Fibroblast of villous mesenchyme (primary cell): ENCODE measurements at regions not wholly inside any gene's neighbourhood (a gene's known extent, or its start where the extent isn't known, plus 50 kb on each side); places are given as distances from the start of the nearest gene placed in this dataset.

Experiments
- DNase-seq: peaks from one replicate; pipeline ENCODE4 v3.0.0-alpha.2; 2010; ENCODE audit warnings: low read depth
- H3K4me3 ChIP-seq: 2 replicates; pipeline ENCODE4 v1.5.1; 2011; ENCODE audit warnings: low read depth, mild to moderate bottlenecking, low read length
- CTCF ChIP-seq: IDR thresholded peaks from 2 replicates; pipeline ENCODE4 v1.5.1; 2012; ENCODE audit warnings: low read depth, mild to moderate bottlenecking, low read length; ENCODE audit not compliant: insufficient read depth

DNA sequence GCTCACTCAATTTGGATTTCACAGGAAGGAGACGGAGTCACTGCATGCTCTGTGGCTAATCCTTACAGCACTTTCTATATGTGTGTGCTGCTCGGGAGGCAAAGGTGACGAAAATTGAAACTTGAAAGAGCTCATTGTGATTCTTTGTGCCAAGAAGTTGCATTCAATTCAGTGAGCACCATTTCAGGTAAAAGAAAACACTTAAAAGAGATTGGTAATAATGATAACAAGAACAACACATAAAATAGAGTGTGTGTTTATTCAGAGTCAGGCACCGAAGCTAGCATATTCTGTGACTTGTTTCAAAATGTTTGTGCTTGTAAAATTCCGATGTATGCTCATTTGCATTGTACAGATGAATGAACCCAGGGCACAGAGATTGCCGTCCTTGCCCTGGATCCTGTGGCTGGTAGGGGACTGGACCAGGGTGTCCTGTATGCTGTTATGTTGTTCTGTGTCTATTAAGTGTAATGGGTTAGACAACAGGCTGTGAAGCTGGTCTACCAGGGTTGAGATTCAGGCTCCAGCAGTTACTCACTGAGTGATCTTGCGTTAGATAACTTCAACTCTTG lies 193.3 kb upstream of the PROK2 start:
- DNase-seq: no peak
- H3K4me3 ChIP-seq: no peak overlapping the region
- TF ChIP-seq CTCF: no peak

DNA sequence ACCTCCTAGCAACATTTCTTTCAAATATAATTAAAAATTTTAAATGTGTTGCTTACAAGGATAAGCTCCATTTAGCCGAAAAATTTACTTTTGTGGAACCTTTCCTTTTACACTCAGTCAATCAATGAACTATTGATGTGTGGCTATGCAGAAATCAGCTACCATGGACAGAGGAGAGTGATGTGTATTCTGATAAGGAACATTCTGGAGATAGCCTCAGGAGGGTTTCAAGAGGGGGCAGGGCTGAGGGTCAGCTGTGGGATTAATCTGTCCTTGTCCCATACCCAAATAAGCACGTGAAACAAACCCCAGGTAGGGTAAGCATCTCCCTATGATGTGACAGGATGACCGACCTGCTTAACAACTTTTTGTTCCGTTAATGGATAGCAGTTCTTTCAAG lies 192.6 kb upstream of the PROK2 start:
- TF ChIP-seq CTCF: no peak
- DNase-seq: no peak
- no peak overlapping the region for H3K4me3 ChIP-seq

GRCh38 chr3:71975573-71975972 lies 190.6 kb upstream of the PROK2 start:
- no peak for TF ChIP-seq CTCF
- no peak overlapping the region for H3K4me3 ChIP-seq
- no peak for DNase-seq

DNA sequence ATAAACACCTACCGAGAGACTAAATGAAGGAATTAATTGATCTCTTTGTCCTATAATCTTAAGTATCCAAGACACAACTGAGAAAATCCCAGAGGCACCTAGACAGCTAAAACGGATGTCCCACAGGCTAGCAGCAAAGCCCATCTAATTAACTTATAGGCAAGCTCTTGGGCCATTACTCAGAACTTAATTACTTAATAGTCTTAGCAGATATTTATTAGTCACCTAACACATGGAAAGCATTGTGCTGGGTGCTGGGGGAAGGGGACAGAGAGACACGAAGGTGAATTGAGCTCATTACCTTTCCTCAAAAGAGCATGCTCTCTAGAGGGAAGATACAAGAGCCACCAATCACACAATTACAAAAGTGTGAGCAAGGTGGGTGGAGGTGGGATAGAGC lies 189.8 kb upstream of the PROK2 start:
- no peak overlapping the region for H3K4me3 ChIP-seq
- TF ChIP-seq CTCF: no peak
- DNase-seq: no peak

DNA sequence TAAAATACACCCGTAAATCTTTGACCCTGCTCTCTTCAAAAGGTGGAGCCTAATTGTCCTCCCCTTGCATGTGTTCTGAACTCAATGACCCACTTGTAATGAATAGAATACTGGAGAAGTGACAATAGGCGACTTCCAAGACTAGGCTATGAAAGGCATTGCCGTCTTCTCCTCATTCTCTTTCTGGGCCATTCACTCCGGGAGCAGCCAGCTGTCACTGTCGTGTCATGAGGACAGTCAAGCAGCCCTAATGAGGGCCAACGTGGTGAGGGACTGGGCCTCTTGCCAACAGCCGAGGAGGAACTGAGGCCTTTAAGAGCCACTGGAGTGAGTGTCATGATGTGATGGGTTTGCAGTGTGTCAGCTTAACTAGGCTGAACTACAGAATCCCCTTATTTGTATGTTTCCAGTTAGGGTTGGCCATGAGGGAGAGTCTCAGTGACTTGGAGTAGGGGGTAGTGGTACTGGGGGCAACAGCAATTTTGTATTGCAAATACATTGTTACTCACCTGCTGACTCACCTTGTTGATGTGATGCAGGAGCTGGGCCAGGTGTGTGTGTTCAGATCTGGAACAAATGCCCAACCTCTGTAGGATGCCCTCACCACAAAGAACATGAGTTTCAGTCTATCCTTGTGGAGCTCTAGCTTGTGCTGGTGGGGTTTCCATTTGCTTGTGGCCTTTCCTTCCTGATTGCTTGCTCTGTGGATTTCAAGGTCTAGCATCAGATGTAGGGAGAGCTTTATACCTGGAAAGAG lies 188.5 kb upstream of the PROK2 start:
- H3K4me3 ChIP-seq: no peak overlapping the region
- no peak for TF ChIP-seq CTCF
- no peak for DNase-seq

GRCh38 chr3:71972031-71972430 lies 187.1 kb upstream of the PROK2 start:
- H3K4me3 ChIP-seq: no peak overlapping the region
- DNase-seq: no peak
- TF ChIP-seq CTCF: no peak

GRCh38 chr3:71968544-71968943 lies 183.6 kb upstream of the PROK2 start:
- DNase-seq: no peak
- no peak overlapping the region for H3K4me3 ChIP-seq
- TF ChIP-seq CTCF: no peak
